Panc1 (cell line): ENCODE measurements at regions not wholly inside any gene's neighbourhood (a gene's known extent, or its start where the extent isn't known, plus 50 kb on each side); places are given as distances from the start of the nearest gene placed in this dataset.

Experiments used
- POLR2AphosphoS5 ChIP-seq: IDR thresholded peaks from 2 replicates; pipeline ENCODE4 v1.6.1; 2012; ENCODE audit warnings: mild to moderate bottlenecking, low read depth, low read length, moderate library complexity
- SIN3A ChIP-seq: IDR thresholded peaks from 2 replicates; pipeline ENCODE4 v1.6.1; 2012; ENCODE audit warnings: low read depth, mild to moderate bottlenecking, low read length, moderate library complexity, borderline replicate concordance; ENCODE audit not compliant: insufficient read depth
- TCF7L2 ChIP-seq: IDR thresholded peaks from 2 replicates; pipeline ENCODE4 v1.6.1; 2011; ENCODE audit warnings: mild to moderate bottlenecking, low read depth, low read length, inconsistent platforms
- TF ChIP-seq, protein P1 (sequence below): fragments of 450-650 bp; IDR thresholded peaks from 2 replicates; pipeline ENCODE4 v1.5.1; 2017; ENCODE audit warnings: mild to moderate bottlenecking
- TF ChIP-seq, protein P2 (sequence below), 2 experiments: IDR thresholded peaks; 2 replicates each; pipeline ENCODE4 v1.6.1; 2011 to 2012; ENCODE audit warnings: low read depth in 2 of 2, control low read depth in 1 of 2, low read length in 1 of 2, mild to moderate bottlenecking in 1 of 2, moderate library complexity in 1 of 2; ENCODE audit not compliant: insufficient read depth in 1 of 2

DNA sequence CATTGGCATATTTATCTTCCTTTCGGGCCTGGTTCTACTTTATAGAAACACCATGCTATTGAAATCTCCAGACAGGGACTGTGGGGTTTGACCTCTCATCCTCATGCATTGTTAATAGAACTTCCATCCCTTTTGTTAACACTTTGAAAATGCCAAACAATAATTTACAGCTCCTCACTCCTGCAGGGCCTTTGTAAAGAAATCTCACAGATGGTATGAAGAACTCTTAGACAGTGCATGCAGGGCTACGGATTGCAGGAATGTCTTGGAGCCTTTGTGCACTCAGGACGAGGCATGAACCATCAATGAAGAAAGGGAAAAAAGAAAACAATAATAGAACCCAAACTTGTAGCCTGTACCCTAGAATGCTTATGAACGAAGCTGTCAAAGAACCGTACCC lies 92.8 kb upstream of the TMEM47 start:
- TF ChIP-seq, protein P1, sequence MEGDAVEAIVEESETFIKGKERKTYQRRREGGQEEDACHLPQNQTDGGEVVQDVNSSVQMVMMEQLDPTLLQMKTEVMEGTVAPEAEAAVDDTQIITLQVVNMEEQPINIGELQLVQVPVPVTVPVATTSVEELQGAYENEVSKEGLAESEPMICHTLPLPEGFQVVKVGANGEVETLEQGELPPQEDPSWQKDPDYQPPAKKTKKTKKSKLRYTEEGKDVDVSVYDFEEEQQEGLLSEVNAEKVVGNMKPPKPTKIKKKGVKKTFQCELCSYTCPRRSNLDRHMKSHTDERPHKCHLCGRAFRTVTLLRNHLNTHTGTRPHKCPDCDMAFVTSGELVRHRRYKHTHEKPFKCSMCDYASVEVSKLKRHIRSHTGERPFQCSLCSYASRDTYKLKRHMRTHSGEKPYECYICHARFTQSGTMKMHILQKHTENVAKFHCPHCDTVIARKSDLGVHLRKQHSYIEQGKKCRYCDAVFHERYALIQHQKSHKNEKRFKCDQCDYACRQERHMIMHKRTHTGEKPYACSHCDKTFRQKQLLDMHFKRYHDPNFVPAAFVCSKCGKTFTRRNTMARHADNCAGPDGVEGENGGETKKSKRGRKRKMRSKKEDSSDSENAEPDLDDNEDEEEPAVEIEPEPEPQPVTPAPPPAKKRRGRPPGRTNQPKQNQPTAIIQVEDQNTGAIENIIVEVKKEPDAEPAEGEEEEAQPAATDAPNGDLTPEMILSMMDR, result no peak
- no peak for TF ChIP-seq POLR2AphosphoS5
- TF ChIP-seq TCF7L2, result no peak
- TF ChIP-seq, protein P2, sequence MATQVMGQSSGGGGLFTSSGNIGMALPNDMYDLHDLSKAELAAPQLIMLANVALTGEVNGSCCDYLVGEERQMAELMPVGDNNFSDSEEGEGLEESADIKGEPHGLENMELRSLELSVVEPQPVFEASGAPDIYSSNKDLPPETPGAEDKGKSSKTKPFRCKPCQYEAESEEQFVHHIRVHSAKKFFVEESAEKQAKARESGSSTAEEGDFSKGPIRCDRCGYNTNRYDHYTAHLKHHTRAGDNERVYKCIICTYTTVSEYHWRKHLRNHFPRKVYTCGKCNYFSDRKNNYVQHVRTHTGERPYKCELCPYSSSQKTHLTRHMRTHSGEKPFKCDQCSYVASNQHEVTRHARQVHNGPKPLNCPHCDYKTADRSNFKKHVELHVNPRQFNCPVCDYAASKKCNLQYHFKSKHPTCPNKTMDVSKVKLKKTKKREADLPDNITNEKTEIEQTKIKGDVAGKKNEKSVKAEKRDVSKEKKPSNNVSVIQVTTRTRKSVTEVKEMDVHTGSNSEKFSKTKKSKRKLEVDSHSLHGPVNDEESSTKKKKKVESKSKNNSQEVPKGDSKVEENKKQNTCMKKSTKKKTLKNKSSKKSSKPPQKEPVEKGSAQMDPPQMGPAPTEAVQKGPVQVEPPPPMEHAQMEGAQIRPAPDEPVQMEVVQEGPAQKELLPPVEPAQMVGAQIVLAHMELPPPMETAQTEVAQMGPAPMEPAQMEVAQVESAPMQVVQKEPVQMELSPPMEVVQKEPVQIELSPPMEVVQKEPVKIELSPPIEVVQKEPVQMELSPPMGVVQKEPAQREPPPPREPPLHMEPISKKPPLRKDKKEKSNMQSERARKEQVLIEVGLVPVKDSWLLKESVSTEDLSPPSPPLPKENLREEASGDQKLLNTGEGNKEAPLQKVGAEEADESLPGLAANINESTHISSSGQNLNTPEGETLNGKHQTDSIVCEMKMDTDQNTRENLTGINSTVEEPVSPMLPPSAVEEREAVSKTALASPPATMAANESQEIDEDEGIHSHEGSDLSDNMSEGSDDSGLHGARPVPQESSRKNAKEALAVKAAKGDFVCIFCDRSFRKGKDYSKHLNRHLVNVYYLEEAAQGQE (IDR thresholded peaks at IDR 0.05; ENCODE audit: insufficient read depth in 1 of 2, low read depth in 2 of 2, low read length in 1 of 2), result no peak
- TF ChIP-seq SIN3A, result no peak
